SK-MEL-5 (cell line): ENCODE measurements at regions not wholly inside any gene's neighbourhood (a gene's known extent, or its start where the extent isn't known, plus 50 kb on each side); places are given as distances from the start of the nearest gene placed in this dataset.

Experiments used
- DNase-seq: peaks from one replicate; pipeline ENCODE4 v3.0.0-alpha.2; 2016; ENCODE audit warnings: low read depth, low spot score
- in situ Hi-C: cut with HindIII; loops from 2 replicates; pipeline ENCODE4 v1.10.0; 2016; ENCODE audit warnings: low sequenced_read_pairs, high pct_unique_total_duplicates, low pct_unique_long_range_greater_than_20kb

- in situ Hi-C loops, result no loop called here
- DNase-seq, result peak; percentile 4
Measured at GRCh38 chrX:145178268-145178667, 69.0 kb upstream of the SPANXN1 start.

DNA sequence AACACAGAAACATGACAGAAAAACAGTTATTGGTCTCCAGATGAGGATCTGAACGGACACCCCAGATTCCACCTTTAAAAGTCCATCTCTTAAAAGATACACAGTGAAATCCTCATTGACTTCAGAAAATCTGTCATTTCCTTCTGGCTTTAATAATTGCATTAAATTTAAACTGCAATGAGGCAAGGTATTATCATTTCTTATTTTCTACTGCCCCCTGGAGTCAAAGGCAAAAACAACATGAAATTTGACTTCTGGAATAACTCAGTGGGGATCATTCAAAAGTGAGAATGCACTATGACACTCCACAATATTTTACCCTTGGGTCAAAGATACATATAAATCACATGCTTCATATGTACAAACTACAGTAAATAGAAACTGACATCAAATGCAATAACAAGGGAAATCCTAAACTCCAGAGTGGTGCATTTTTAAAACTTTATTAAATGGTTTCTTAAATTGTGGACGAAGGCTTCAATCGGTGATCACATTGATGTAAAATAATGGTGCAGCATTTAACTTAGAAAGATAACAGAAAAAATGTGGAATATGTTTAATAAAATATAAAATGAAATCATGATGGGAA is 56.4 kb upstream of the SPANXN1 start:
- peak; percentile 41 for DNase-seq
- in situ Hi-C loops, result no loop called here
